ENCODE measurements at regions not wholly inside any gene's neighbourhood (a gene's known extent, or its start where the extent isn't known, plus 50 kb on each side); places are given as distances from the start of the nearest gene placed in this dataset.

DNA sequence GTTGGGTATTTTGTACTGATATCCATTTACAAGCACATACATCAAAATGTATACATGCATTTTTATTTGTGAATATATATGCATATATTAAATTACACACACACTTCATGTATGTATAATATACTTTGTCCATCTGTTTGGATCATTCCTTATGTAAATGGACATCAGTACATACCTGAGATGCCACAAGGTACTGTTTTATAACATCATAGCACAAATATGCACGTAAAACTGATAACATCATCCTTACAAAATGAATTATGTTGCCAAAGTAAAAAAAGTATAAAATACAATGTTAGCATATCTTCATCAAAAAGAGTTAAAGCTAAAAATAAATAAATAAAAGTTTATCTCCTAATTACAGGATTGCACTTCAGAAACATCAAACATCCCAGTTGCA, 634.8 kb upstream of the UBE2E2 start:
- Histone ChIP-seq H3K27me3 (no peaks in the 10 kb centered on the region), H3K36me3 (replicated peaks in 1 of 2; ENCODE audit: insufficient read depth in 1 of 2, low read depth in 2 of 2) (no peaks in the 10 kb centered on the region), H3K4me1 (peaks cover 4% of the 10 kb centered on the region), H3K27ac (no peak overlapping the region), H3K4me3 (no peak overlapping the region), H3K9me3 (no peaks in the 10 kb centered on the region)
- intact Hi-C loops (cut with DNase I): no loop called here
- DNase-seq (no peak), ATAC-seq (no peak)
- TF ChIP-seq, protein P1, sequence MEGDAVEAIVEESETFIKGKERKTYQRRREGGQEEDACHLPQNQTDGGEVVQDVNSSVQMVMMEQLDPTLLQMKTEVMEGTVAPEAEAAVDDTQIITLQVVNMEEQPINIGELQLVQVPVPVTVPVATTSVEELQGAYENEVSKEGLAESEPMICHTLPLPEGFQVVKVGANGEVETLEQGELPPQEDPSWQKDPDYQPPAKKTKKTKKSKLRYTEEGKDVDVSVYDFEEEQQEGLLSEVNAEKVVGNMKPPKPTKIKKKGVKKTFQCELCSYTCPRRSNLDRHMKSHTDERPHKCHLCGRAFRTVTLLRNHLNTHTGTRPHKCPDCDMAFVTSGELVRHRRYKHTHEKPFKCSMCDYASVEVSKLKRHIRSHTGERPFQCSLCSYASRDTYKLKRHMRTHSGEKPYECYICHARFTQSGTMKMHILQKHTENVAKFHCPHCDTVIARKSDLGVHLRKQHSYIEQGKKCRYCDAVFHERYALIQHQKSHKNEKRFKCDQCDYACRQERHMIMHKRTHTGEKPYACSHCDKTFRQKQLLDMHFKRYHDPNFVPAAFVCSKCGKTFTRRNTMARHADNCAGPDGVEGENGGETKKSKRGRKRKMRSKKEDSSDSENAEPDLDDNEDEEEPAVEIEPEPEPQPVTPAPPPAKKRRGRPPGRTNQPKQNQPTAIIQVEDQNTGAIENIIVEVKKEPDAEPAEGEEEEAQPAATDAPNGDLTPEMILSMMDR (IDR thresholded peaks at IDR 0.05): no peak
- TF ChIP-seq POLR2A (IDR thresholded peaks at IDR 0.05): no peak
- 82 to 84% methylated on average over 1 of the region's 1 CpG for WGBS, 2 donors

GRCh38 chr3:22569570-22569969, 633.6 kb upstream of the UBE2E2 start:
- H3K27me3 ChIP-seq: no peaks in the 10 kb centered on the region
- H3K36me3 ChIP-seq (replicated peaks in 1 of 2; ENCODE audit: insufficient read depth in 1 of 2, low read depth in 2 of 2): no peaks in the 10 kb centered on the region
- no peak overlapping the region for H3K27ac ChIP-seq
- 44% methylated on average over 2 of the region's 2 CpGs for whole genome bisulfite sequencing, 2 donors
- no peak overlapping the region for H3K4me3 ChIP-seq
- H3K4me1 ChIP-seq: no peaks in the 10 kb centered on the region
- no peak for DNase-seq
- H3K9me3 ChIP-seq: no peaks in the 10 kb centered on the region
- ATAC-seq: no peak
- intact Hi-C loops (cut with DNase I): no loop called here
- TF ChIP-seq POLR2A (IDR thresholded peaks at IDR 0.05): no peak
- TF ChIP-seq, protein P1 (IDR thresholded peaks at IDR 0.05): no peak

- Histone ChIP-seq H3K9me3 (no peaks in the 10 kb centered on the region), H3K4me1 (no peaks in the 10 kb centered on the region), H3K4me3 (no peak overlapping the region), H3K27me3 (no peaks in the 10 kb centered on the region), H3K36me3 (replicated peaks in 1 of 2; ENCODE audit: insufficient read depth in 1 of 2, low read depth in 2 of 2) (no peaks in the 10 kb centered on the region), H3K27ac (no peak overlapping the region)
- intact Hi-C loops (cut with DNase I): no loop called here
- ATAC-seq (no peak), DNase-seq (no peak)
- TF ChIP-seq, protein P1 (IDR thresholded peaks at IDR 0.05): no peak
- no peak for TF ChIP-seq POLR2A (IDR thresholded peaks at IDR 0.05)
Observed at GRCh38 chr3:22581007-22581406, 622.1 kb upstream of the UBE2E2 start.

- intact Hi-C loops (cut with DNase I): no loop called here
- ATAC-seq: no peak
- Histone ChIP-seq H3K27ac (no peak overlapping the region), H3K9me3 (no peaks in the 10 kb centered on the region), H3K36me3 (replicated peaks in 1 of 2; ENCODE audit: insufficient read depth in 1 of 2, low read depth in 2 of 2) (no peaks in the 10 kb centered on the region), H3K4me3 (no peak overlapping the region), H3K27me3 (no peaks in the 10 kb centered on the region), H3K4me1 (no peaks in the 10 kb centered on the region)
- 72 to 73% methylated on average over 1 of the region's 1 CpG for WGBS, 2 donors
- TF ChIP-seq, protein P1 (IDR thresholded peaks at IDR 0.05): no peak
- TF ChIP-seq POLR2A (IDR thresholded peaks at IDR 0.05): no peak
- DNase-seq: no peak
Observed at GRCh38 chr3:22582266-22582665, 620.9 kb upstream of the UBE2E2 start.

DNA sequence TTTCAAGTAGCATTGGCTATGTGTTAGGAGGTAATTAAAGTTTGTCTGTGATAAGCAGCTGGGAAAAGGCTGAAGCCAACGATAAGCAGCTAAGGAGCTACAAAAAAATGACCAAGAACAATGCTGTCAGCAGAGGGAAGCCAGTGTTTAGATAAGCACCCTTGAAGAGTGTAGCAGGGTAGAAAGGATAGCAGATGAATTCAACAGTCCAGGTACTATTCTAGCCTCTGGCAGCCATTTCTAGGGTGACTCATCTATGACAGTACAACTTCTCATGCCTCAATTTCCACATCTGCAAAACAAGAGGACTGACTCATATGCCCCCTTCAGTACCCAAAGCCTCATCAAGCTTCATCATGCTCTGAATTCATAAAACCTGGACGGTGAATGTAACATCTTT, 617.6 kb upstream of the UBE2E2 start:
- Histone ChIP-seq H3K9me3 (no peaks in the 10 kb centered on the region), H3K36me3 (replicated peaks in 1 of 2; ENCODE audit: insufficient read depth in 1 of 2, low read depth in 2 of 2) (no peaks in the 10 kb centered on the region), H3K4me3 (no peak overlapping the region), H3K27ac (no peak overlapping the region), H3K4me1 (no peaks in the 10 kb centered on the region), H3K27me3 (no peaks in the 10 kb centered on the region)
- ATAC-seq: no peak
- WGBS, 2 donors: 46 to 49% methylated on average over 2 of the region's 2 CpGs
- no peak for DNase-seq
- intact Hi-C loops (cut with DNase I): no loop called here
- TF ChIP-seq POLR2A (IDR thresholded peaks at IDR 0.05): no peak
